Thymus (tissue), 11 donors: ENCODE measurements at regions not wholly inside any gene's neighbourhood (a gene's known extent, or its start where the extent isn't known, plus 50 kb on each side); places are given as distances from the start of the nearest gene placed in this dataset.

ENCODE experiments used
- DNase-seq, 9 donors: peaks; one replicate each; pipeline ENCODE4 v3.0.0-alpha.2; 2013; ENCODE audit warnings: low spot score in 9 of 9, low read depth in 6 of 9, missing footprints in 1 of 9
- H3K27ac ChIP-seq, 2 donors: one replicate each; pipeline ENCODE4 v1.5.1; 2013; ENCODE audit warnings: control low read depth in 1 of 2, low read depth in 1 of 2, low read length in 1 of 2, mild to moderate bottlenecking in 1 of 2, moderate library complexity in 1 of 2
- H3K27me3 ChIP-seq, 2 donors: one replicate each; pipeline ENCODE4 v1.5.1; 2013; ENCODE audit warnings: low read length in 1 of 2; ENCODE audit not compliant: control insufficient read depth in 2 of 2, insufficient read depth in 1 of 2
- H3K36me3 ChIP-seq, 2 donors: one replicate each; pipeline ENCODE4 v1.5.1; 2013; ENCODE audit warnings: low read length in 1 of 2, mild to moderate bottlenecking in 1 of 2, moderate library complexity in 1 of 2; ENCODE audit not compliant: control insufficient read depth in 2 of 2, insufficient read depth in 2 of 2
- H3K4me1 ChIP-seq, 2 donors: one replicate each; pipeline ENCODE4 v1.5.1; 2013; ENCODE audit warnings: low read length in 2 of 2; ENCODE audit not compliant: control insufficient read depth in 2 of 2, insufficient read depth in 2 of 2
- H3K4me3 ChIP-seq, 2 donors: one replicate each; pipeline ENCODE4 v1.5.1; 2013; ENCODE audit warnings: low read length in 2 of 2, control low read depth in 1 of 2, mild to moderate bottlenecking in 1 of 2
- H3K9me3 ChIP-seq, 2 donors: one replicate each; pipeline ENCODE4 v1.5.1; 2013; ENCODE audit warnings: low read length in 1 of 2, mild to moderate bottlenecking in 1 of 2; ENCODE audit not compliant: control insufficient read depth in 2 of 2, insufficient read depth in 1 of 2
- WGBS: extraction: QIAGEN DNeasy Blood & Tissue Kit; methylation state at CpG from one replicate; pipeline ENCODE4 v1.1.7; 2013; 5-methylcytosine and 5-hydroxymethylcytosine counted together
- donor health status: healthy.

GRCh38 chr2:238975408-238975807 lies 127.5 kb downstream of the TWIST2 start:
- Histone ChIP-seq H3K27ac (no peak overlapping the region), H3K4me1 (no peaks in the 10 kb centered on the region), H3K9me3 (peaks cover 0 to 3% of the 10 kb centered on the region in 2 donors), H3K27me3 (peaks cover 0 to 2% of the 10 kb centered on the region in 2 donors), H3K4me3 (no peak overlapping the region), H3K36me3 (no peaks in the 10 kb centered on the region)
- WGBS: 90% methylated on average over 2 of the region's 2 CpGs
- DNase-seq: no peak

- 95% methylated on average over 4 of the region's 4 CpGs for WGBS
- no peaks in the 10 kb centered on the region for H3K4me1 ChIP-seq
- no peak for DNase-seq
Observed at GRCh38 chr2:238978497-238978896, 130.6 kb downstream of the TWIST2 start.

GRCh38 chr2:238979636-238980035 lies 131.8 kb downstream of the TWIST2 start:
- no peaks in the 10 kb centered on the region for H3K36me3 ChIP-seq
- no peak overlapping the region for H3K27ac ChIP-seq
- H3K4me3 ChIP-seq: no peak overlapping the region
- no peak for DNase-seq
- H3K27me3 ChIP-seq: no peaks in the 10 kb centered on the region
- H3K9me3 ChIP-seq: peaks cover 0 to 3% of the 10 kb centered on the region in 2 donors
- 75% methylated on average over 4 of the region's 4 CpGs for WGBS
- H3K4me1 ChIP-seq: no peaks in the 10 kb centered on the region

More at GRCh38 chr2:238978497-238978896, 130.6 kb downstream of the TWIST2 start:
- peaks cover 0 to 3% of the 10 kb centered on the region in 2 donors for H3K9me3 ChIP-seq
- no peaks in the 10 kb centered on the region for H3K27me3 ChIP-seq
- no peak overlapping the region for H3K27ac ChIP-seq
- H3K36me3 ChIP-seq: no peaks in the 10 kb centered on the region
- H3K4me3 ChIP-seq: no peak overlapping the region

- H3K36me3 ChIP-seq: no peaks in the 10 kb centered on the region
- H3K27me3 ChIP-seq: peaks cover 0 to 10% of the 10 kb centered on the region in 2 donors
- WGBS: 92% methylated on average over 22 of the region's 22 CpGs
- no peak for DNase-seq
- H3K4me1 ChIP-seq: no peaks in the 10 kb centered on the region
- H3K27ac ChIP-seq: no peak overlapping the region
- no peak overlapping the region for H3K4me3 ChIP-seq
- H3K9me3 ChIP-seq: no peaks in the 10 kb centered on the region
Observed at GRCh38 chr2:238985041-238985729, 137.3 kb downstream of the TWIST2 start.

GRCh38 chr2:238985931-238986446 lies 138.1 kb downstream of the TWIST2 start:
- Histone ChIP-seq H3K27ac (no peak overlapping the region), H3K27me3 (peaks cover 0 to 10% of the 10 kb centered on the region in 2 donors), H3K4me1 (no peaks in the 10 kb centered on the region), H3K36me3 (no peaks in the 10 kb centered on the region), H3K9me3 (no peaks in the 10 kb centered on the region), H3K4me3 (no peak overlapping the region)
- DNase-seq: no peak
- 86% methylated on average over 30 of the region's 30 CpGs for WGBS

GRCh38 chr2:238986491-238987351 lies 138.8 kb downstream of the TWIST2 start:
- H3K36me3 ChIP-seq: no peaks in the 10 kb centered on the region
- peaks cover 0 to 10% of the 10 kb centered on the region in 2 donors for H3K27me3 ChIP-seq
- H3K4me3 ChIP-seq: no peak overlapping the region
- H3K9me3 ChIP-seq: no peaks in the 10 kb centered on the region
- WGBS: 90% methylated on average over 41 of the region's 41 CpGs
- H3K4me1 ChIP-seq: no peaks in the 10 kb centered on the region
- no peak overlapping the region for H3K27ac ChIP-seq
- no peak for DNase-seq

GRCh38 chr2:238987352-238987981 lies 139.6 kb downstream of the TWIST2 start:
- no peak overlapping the region for H3K27ac ChIP-seq
- H3K9me3 ChIP-seq: no peaks in the 10 kb centered on the region
- H3K36me3 ChIP-seq: no peaks in the 10 kb centered on the region
- DNase-seq: no peak
- H3K27me3 ChIP-seq: peaks cover 0 to 10% of the 10 kb centered on the region in 2 donors
- H3K4me1 ChIP-seq: no peaks in the 10 kb centered on the region
- H3K4me3 ChIP-seq: no peak overlapping the region
- WGBS: 87% methylated on average over 14 of the region's 14 CpGs

GRCh38 chr2:238988105-238988504 lies 140.2 kb downstream of the TWIST2 start:
- no peaks in the 10 kb centered on the region for H3K4me1 ChIP-seq
- H3K27ac ChIP-seq: no peak overlapping the region
- WGBS: 70% methylated on average over 7 of the region's 7 CpGs
- H3K36me3 ChIP-seq: no peaks in the 10 kb centered on the region
- peaks cover 0 to 10% of the 10 kb centered on the region in 2 donors for H3K27me3 ChIP-seq
- no peak overlapping the region for H3K4me3 ChIP-seq
- no peaks in the 10 kb centered on the region for H3K9me3 ChIP-seq
- no peak for DNase-seq

GRCh38 chr2:238988752-238989151 lies 140.9 kb downstream of the TWIST2 start:
- H3K4me1 ChIP-seq: no peaks in the 10 kb centered on the region
- no peaks in the 10 kb centered on the region for H3K36me3 ChIP-seq
- no peaks in the 10 kb centered on the region for H3K9me3 ChIP-seq
- peaks cover 0 to 10% of the 10 kb centered on the region in 2 donors for H3K27me3 ChIP-seq
- no peak overlapping the region for H3K27ac ChIP-seq
- no peak overlapping the region for H3K4me3 ChIP-seq
- DNase-seq: no peak
- WGBS: 98% methylated on average over 5 of the region's 5 CpGs
